Neutrophil (primary cell): ENCODE measurements at regions not wholly inside any gene's neighbourhood (a gene's known extent, or its start where the extent isn't known, plus 50 kb on each side); places are given as distances from the start of the nearest gene placed in this dataset.
"Not testable (repeated sequence)": the region's sequence is repeated elsewhere in the genome, so short reads cannot be mapped to it uniquely, and the experiment has no call there.

Source experiments
- H3K27ac ChIP-seq: fragments of 200-600 bp; sonication (generic); 2 replicates; pipeline ENCODE4 v1.5.1; 2016; ENCODE audit warnings: mild to moderate bottlenecking, moderate library complexity
- H3K27me3 ChIP-seq: fragments of 200-600 bp; sonication (generic); 2 replicates; pipeline ENCODE4 v1.6.0; 2016; ENCODE audit warnings: mild to moderate bottlenecking
- H3K36me3 ChIP-seq: fragments of 200-600 bp; sonication (generic); 2 replicates; pipeline ENCODE4 v1.5.1; 2017
- H3K4me1 ChIP-seq, 2 experiments: fragments of 200-600 bp in 1 of 2; sonication (generic) in 1 of 2; 1 replicate in 1 of 2; 2 replicates in 1 of 2; pipeline versions ENCODE4 v1.5.1 to v1.6.1; 2013 to 2016; ENCODE audit warnings: low read depth in 1 of 2, low read length in 1 of 2, mild to moderate bottlenecking in 1 of 2, moderate library complexity in 1 of 2; ENCODE audit not compliant: control insufficient read depth in 1 of 2, insufficient read depth in 1 of 2
- H3K4me3 ChIP-seq, 2 experiments: fragments of 200-600 bp in 1 of 2; sonication (generic) in 1 of 2; 1 replicate in 1 of 2; 2 replicates in 1 of 2; pipeline ENCODE4 v1.5.1; 2013 to 2016; ENCODE audit warnings: low read depth in 1 of 2, low read length in 1 of 2, mild to moderate bottlenecking in 1 of 2, moderate library complexity in 1 of 2
- H3K9me3 ChIP-seq: fragments of 200-600 bp; sonication (generic); 2 replicates; pipeline ENCODE4 v1.5.1; 2016
- TF ChIP-seq, protein P1 (sequence below): fragments of 200-600 bp; sonication (generic); IDR thresholded peaks from 2 replicates; pipeline ENCODE4 v1.5.1; 2016; ENCODE audit warnings: antibody characterized with exemption

DNA sequence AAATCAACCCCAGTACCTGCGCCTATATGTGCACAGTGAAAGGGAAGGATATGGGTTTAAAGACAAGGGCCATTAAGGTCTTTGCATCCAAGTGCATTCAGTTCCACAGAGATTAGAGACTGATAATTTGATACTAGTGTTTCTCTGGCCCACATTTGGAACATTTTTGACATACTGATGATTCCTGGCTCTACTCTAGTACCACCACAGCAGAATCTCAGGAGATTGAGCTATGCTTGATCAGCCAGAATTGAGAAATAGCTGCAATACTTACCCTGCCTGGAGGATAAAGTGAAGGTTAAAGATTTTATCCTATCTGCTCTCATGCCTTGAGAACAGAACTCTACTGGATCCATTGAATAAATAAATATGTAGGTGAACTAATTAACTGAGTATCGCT, 1267.8 kb downstream of the SUCLG1 start:
- H3K9me3 ChIP-seq, result no peaks in the 10 kb centered on the region
- TF ChIP-seq, protein P1, sequence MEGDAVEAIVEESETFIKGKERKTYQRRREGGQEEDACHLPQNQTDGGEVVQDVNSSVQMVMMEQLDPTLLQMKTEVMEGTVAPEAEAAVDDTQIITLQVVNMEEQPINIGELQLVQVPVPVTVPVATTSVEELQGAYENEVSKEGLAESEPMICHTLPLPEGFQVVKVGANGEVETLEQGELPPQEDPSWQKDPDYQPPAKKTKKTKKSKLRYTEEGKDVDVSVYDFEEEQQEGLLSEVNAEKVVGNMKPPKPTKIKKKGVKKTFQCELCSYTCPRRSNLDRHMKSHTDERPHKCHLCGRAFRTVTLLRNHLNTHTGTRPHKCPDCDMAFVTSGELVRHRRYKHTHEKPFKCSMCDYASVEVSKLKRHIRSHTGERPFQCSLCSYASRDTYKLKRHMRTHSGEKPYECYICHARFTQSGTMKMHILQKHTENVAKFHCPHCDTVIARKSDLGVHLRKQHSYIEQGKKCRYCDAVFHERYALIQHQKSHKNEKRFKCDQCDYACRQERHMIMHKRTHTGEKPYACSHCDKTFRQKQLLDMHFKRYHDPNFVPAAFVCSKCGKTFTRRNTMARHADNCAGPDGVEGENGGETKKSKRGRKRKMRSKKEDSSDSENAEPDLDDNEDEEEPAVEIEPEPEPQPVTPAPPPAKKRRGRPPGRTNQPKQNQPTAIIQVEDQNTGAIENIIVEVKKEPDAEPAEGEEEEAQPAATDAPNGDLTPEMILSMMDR, result no peak
- H3K4me1 ChIP-seq, result no peaks in the 10 kb centered on the region
- H3K4me3 ChIP-seq, result no peak overlapping the region
- no peak overlapping the region for H3K27ac ChIP-seq
- no peaks in the 10 kb centered on the region for H3K27me3 ChIP-seq
- H3K36me3 ChIP-seq, result no peaks in the 10 kb centered on the region

DNA sequence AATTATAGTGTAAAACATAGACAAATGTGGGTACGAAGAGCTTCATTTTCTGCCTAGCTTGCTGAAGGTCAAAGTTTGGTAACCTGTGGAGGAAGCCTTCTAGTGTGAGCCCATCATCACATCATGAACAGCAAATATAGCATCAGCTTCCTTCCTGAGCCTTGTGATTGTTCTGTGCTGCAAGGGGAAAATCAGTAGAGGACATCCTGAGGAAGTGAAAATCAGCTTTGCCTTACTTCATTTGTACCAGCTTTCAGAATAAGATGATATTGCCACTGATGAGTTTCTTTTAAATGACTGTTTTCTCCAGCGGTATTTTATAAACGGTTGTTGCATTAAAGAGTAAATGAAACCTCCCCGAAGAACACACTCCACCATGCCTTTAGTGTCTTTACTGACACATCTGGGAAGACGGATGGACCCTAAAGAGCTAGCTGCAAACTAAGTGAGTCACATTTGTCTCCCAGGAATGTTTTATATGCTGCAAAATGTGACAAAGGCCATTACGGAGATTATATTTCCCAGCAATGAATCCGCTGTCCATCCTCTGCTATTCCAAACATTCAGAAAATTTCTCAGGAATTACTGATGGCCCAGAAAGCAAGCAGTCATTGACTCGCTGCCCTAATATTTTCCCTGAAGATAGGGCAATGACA, 1272.8 kb downstream of the SUCLG1 start:
- TF ChIP-seq, protein P1, result no peak
- Histone ChIP-seq H3K36me3 (no peaks in the 10 kb centered on the region), H3K4me3 (no peak overlapping the region), H3K9me3 (no peaks in the 10 kb centered on the region), H3K27ac (no peak overlapping the region), H3K4me1 (no peaks in the 10 kb centered on the region), H3K27me3 (no peaks in the 10 kb centered on the region)

DNA sequence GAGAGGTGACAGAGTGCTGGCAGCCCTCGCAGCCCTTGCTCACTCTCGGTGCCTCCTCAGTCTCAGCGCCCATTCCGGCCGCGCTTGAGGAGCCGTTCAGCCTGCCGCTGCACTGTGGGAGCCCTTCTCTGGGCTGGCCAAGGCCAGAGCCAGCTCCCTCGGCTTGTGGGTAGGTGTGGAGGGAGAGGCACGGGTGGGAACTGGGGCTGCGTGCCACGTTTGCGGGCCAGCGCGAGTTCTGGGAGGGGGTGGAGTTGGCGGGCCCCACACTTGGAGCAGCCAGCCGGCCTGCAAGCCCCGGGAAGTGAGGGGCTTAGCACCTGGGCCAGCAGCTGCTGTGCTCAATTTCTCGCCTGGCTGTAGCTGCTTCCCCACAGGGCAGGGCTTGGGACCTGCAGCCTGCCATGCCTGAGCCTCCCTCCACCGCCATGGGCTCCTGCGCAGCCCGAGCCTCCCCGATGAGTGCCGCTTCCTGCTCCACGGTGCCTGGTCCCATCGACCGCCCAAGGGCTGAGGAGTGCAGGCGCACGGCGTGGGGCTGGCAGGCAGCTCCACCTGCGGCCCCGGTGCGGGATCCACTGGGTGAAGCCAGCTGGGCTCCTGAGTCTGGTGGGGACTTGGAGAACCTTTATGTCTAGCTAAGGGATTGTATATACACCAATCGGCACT, 1278.1 kb downstream of the SUCLG1 start:
- H3K4me3 ChIP-seq, H3K9me3 ChIP-seq, H3K4me1 ChIP-seq, H3K36me3 ChIP-seq, H3K27me3 ChIP-seq, H3K27ac ChIP-seq: not testable (repeated sequence)

DNA sequence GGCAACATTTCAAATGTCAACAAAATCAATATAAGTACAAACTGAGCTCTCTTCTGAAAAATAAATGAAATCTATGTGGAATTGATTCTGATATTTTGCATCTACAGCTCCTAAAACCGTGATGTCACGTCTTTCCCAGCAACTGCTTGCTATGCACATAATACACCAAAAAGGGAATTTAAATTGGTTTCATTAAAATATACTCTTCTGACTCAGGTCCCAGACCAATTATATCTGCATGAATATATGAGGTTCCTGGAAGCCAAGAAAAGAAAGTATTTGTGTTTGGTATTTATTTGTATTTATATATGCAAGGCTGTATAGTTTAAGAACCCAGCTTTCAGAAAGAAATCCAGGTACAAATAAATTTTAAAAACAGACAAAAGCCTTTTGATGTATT, 1282.5 kb downstream of the SUCLG1 start:
- H3K36me3 ChIP-seq, result no peaks in the 10 kb centered on the region
- TF ChIP-seq, protein P1, result no peak
- H3K27me3 ChIP-seq, result no peaks in the 10 kb centered on the region

DNA sequence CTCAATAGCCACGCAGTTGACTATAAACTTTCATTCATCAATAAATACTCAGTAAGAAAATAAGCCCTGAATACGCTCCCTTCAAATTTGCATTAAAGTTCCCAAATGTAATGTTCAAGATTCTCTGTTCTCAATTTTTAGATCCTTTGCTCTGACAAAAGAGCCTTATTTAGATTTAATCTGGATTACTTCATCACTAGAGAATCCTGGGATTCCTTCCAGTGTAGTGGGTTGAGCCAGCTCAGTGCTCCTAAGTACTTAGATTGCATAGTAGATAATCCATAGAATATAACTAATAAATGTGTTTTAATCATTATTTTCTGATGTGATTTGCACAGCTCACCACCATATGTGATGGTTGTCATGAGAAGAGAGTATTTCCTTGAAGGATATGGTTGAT, 1286.2 kb downstream of the SUCLG1 start:
- no peaks in the 10 kb centered on the region for H3K9me3 ChIP-seq
- no peaks in the 10 kb centered on the region for H3K4me1 ChIP-seq
- H3K36me3 ChIP-seq, result no peaks in the 10 kb centered on the region
- H3K27me3 ChIP-seq, result no peaks in the 10 kb centered on the region
- no peak overlapping the region for H3K4me3 ChIP-seq
- TF ChIP-seq, protein P1, result no peak
- H3K27ac ChIP-seq, result no peak overlapping the region

More for the DNA sequence above, 1282.5 kb downstream of the SUCLG1 start:
- peaks cover 3% of the 10 kb centered on the region for H3K9me3 ChIP-seq
- H3K27ac ChIP-seq, result no peak overlapping the region
- no peaks in the 10 kb centered on the region for H3K4me1 ChIP-seq
- H3K4me3 ChIP-seq, result no peak overlapping the region

DNA sequence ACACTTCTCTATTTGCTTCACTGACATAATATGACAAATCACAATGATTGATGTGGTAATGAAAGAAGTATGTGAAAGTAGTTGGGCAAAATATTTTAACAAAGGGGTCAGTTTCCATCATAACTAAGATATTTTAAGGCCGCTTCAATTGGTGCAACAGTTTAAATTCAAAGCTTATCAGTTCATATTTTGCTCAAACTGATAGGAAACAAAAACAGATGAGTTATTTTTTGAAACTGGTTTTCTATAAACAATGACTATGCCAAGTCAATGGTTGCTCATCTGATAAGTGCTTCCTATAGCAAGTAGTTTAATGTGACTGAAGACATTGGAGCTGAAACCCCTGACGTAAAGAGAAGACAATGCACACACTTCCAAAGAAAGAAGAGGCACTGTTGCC, 1290.7 kb downstream of the SUCLG1 start:
- Histone ChIP-seq H3K4me3 (no peak overlapping the region), H3K27me3 (no peaks in the 10 kb centered on the region), H3K36me3 (no peaks in the 10 kb centered on the region), H3K27ac (no peak overlapping the region), H3K9me3 (no peaks in the 10 kb centered on the region), H3K4me1 (no peaks in the 10 kb centered on the region)
- TF ChIP-seq, protein P1, result no peak
